ENCODE measurements at regions not wholly inside any gene's neighbourhood (a gene's known extent, or its start where the extent isn't known, plus 50 kb on each side); places are given as distances from the start of the nearest gene placed in this dataset.

DNA sequence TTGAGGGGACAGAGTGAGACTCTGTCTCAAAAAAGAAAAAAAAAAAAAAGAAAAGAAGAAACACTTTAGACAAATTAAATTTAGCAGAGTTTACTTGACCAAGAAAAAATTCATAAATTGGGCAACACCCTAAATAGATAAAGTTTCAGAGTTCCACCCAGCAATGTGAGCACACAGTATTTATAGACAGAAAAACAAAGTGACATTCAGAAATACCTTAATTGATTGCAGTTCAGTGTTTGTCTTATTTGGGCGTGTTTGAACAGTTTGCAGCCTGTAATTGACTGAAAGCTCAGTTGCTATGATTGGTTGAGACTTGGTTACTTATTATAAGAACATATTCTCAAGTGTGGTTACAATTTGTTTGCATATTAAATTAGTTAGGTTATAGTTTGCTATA, 603.5 kb upstream of the NEGR1 start:
- no peak for TF ChIP-seq CTCF (IDR thresholded peaks at IDR 0.05)
- H3K27ac ChIP-seq: no peak overlapping the region
- ATAC-seq (no peak), DNase-seq (no peak), FAIRE-seq (no peak)
- intact Hi-C loops (cut with DNase I): no loop called here
- no peaks in the 10 kb centered on the region for H3K9me3 ChIP-seq
- H3K4me3 ChIP-seq: no peak overlapping the region
- 5 to 14% methylated on average over 1 of the region's 1 CpG for WGBS, 2 donors
- H3K4me1 ChIP-seq: no peaks in the 10 kb centered on the region
- no peaks in the 10 kb centered on the region for H3K27me3 ChIP-seq
- no peaks in the 10 kb centered on the region for H3K36me3 ChIP-seq

GRCh38 chr1:72885017-72885416, 602.7 kb upstream of the NEGR1 start:
- 15 to 30% methylated on average over 1 of the region's 1 CpG for WGBS, 2 donors
- no peaks in the 10 kb centered on the region for H3K9me3 ChIP-seq
- no peaks in the 10 kb centered on the region for H3K27me3 ChIP-seq
- DNase-seq (no peak), FAIRE-seq (no peak), ATAC-seq (no peak)
- no peak overlapping the region for H3K27ac ChIP-seq
- no peak overlapping the region for H3K4me3 ChIP-seq
- H3K36me3 ChIP-seq: no peaks in the 10 kb centered on the region
- no peak for TF ChIP-seq CTCF (IDR thresholded peaks at IDR 0.05)
- intact Hi-C loops (cut with DNase I): no loop called here
- H3K4me1 ChIP-seq: no peaks in the 10 kb centered on the region

DNA sequence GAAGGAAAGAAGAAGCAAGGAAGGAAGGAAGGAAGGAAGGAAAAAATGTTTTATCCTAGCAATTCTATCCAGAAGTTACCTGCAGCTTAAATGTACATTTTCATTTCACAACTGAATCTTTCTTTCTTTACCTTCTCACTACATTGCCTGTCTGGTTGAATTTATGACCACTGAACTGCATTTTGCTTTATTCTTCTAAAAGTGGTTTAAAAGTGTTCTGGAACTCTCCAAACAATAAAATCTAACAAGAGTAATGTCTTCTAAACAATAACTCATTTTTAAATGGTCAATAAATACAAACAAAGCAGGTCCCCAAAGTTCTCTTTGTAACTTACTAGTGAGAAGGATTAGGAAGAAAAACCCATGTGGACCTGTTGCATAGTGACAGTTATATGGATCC, 587.5 kb upstream of the NEGR1 start:
- H3K9me3 ChIP-seq: no peaks in the 10 kb centered on the region
- TF ChIP-seq CTCF (IDR thresholded peaks at IDR 0.05): no peak
- ATAC-seq: no peak
- intact Hi-C loops (cut with DNase I): no loop called here
- H3K36me3 ChIP-seq: no peaks in the 10 kb centered on the region
- H3K27me3 ChIP-seq: no peaks in the 10 kb centered on the region
- FAIRE-seq: no peak
- DNase-seq: no peak
- H3K4me3 ChIP-seq: no peak overlapping the region
- H3K4me1 ChIP-seq: no peaks in the 10 kb centered on the region
- no peak overlapping the region for H3K27ac ChIP-seq

DNA sequence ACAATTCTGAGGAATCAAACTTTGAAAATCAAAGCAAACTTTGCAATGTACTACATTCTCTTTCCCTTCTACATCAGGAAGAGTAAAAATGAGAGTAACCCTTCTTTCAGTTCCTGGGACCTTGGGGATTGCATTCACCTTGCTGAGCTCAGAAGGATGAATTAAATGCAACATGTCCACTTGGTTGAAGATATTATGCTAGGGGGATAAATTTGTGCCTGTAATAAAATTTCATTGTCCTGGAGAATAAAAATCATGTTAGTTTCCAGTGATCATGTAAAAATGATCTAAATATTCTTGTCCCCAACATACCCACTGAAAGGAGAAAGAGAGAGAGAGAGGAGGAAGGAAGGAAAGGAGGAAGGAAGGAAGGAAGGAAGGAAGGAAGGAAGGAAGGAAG, 587.1 kb upstream of the NEGR1 start:
- Histone ChIP-seq H3K27me3 (no peaks in the 10 kb centered on the region), H3K36me3 (no peaks in the 10 kb centered on the region), H3K4me1 (no peaks in the 10 kb centered on the region), H3K9me3 (no peaks in the 10 kb centered on the region), H3K27ac (no peak overlapping the region), H3K4me3 (no peak overlapping the region)
- no peak for TF ChIP-seq CTCF (IDR thresholded peaks at IDR 0.05)
- intact Hi-C loops (cut with DNase I): no loop called here
- no peak for ATAC-seq
- no peak for FAIRE-seq
- no peak for DNase-seq

- H3K36me3 ChIP-seq: no peaks in the 10 kb centered on the region
- 44% methylated on average over 4 of the region's 4 CpGs for WGBS, 2 donors
- FAIRE-seq: no peak
- no peak overlapping the region for H3K4me3 ChIP-seq
- ATAC-seq: no peak
- H3K9me3 ChIP-seq: no peaks in the 10 kb centered on the region
- TF ChIP-seq CTCF (IDR thresholded peaks at IDR 0.05): no peak
- H3K27ac ChIP-seq: no peak overlapping the region
- DNase-seq: no peak
- intact Hi-C loops (cut with DNase I): no loop called here
- no peaks in the 10 kb centered on the region for H3K4me1 ChIP-seq
- H3K27me3 ChIP-seq: no peaks in the 10 kb centered on the region
These were observed 569.3 kb upstream of the NEGR1 start for GRCh38 chr1:72851597-72851996.

Data from pancreas (tissue), 10 donors.